SK-N-MC (cell line): ENCODE measurements at regions not wholly inside any gene's neighbourhood (a gene's known extent, or its start where the extent isn't known, plus 50 kb on each side); places are given as distances from the start of the nearest gene placed in this dataset.

Experiments
- EZH2 ChIP-seq: fragments of 200-600 bp; sonication (generic); IDR thresholded peaks from one replicate; pipeline ENCODE4 v1.6.1; 2017; ENCODE audit warnings: antibody characterized with exemption
- FOXP2 ChIP-seq: optimal IDR thresholded peaks from 2 replicates; pipeline ENCODE3; 2011; ENCODE audit warnings: mild to moderate bottlenecking, moderate library complexity; ENCODE audit not compliant: insufficient read depth; ENCODE audit errors: extremely low read length, control extremely low read depth
- POLR2AphosphoS5 ChIP-seq: IDR thresholded peaks from 2 replicates; pipeline ENCODE4 v1.6.1; 2012; ENCODE audit warnings: mild to moderate bottlenecking, low read depth, low read length, borderline replicate concordance

DNA sequence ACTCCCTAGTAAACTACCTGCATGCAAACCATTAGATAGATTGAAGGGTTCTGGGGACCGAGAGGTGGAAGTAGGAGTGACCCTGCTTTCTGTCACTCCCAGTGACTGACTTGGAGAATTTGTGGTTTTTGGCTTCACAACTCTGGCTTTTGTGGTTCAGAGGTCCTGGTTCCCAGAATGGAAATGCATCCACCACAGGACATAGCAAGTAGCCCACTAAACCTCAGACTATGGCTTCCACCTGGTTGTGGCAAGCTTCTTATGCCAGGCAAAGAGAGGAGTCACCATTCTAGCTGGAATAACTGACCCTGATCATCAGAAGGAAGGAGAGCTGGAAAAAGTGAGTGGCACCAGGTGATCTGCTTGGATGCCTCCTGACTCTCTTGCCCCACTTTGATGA is 162.4 kb upstream of the TMEM260 start:
- TF ChIP-seq EZH2 (no peak), FOXP2 (no peak), POLR2AphosphoS5 (no peak)
